GM19239 (cell line): ENCODE measurements at regions not wholly inside any gene's neighbourhood (a gene's known extent, or its start where the extent isn't known, plus 50 kb on each side); places are given as distances from the start of the nearest gene placed in this dataset.
"Not testable (repeated sequence)": the region's sequence is repeated elsewhere in the genome, so short reads cannot be mapped to it uniquely, and the experiment has no call there.

Source experiments
- DNase-seq: peaks from one replicate; pipeline ENCODE4 v3.0.0; 2011; ENCODE audit warnings: low spot score; ENCODE audit not compliant: insufficient read length
- FAIRE-seq: peaks from 2 replicates; lab custom pipeline; 2011; peaks lifted over from hg19 to GRCh38; lab: Jason Lieb, UNC

GRCh38 chr9:19920401-19920800 lies 131.6 kb upstream of the SLC24A2 start:
- FAIRE-seq (no peak), DNase-seq (no peak)

GRCh38 chr9:19918630-19919029 lies 129.8 kb upstream of the SLC24A2 start:
- FAIRE-seq (no peak), DNase-seq (no peak)

GRCh38 chr9:19914044-19914443 lies 125.2 kb upstream of the SLC24A2 start:
- FAIRE-seq, result no peak
- no peak for DNase-seq

GRCh38 chr9:19913151-19913550 lies 124.3 kb upstream of the SLC24A2 start:
- no peak for DNase-seq
- FAIRE-seq, result no peak

GRCh38 chr9:19903076-19903475 lies 114.2 kb upstream of the SLC24A2 start:
- FAIRE-seq (no peak), DNase-seq (no peak)

GRCh38 chr9:19901586-19901985 lies 112.7 kb upstream of the SLC24A2 start:
- FAIRE-seq (no peak), DNase-seq (no peak)

- DNase-seq, result no peak
- FAIRE-seq, result no peak
Measured at GRCh38 chr9:19896161-19896560, 107.3 kb upstream of the SLC24A2 start.

GRCh38 chr9:19895578-19895977 lies 106.7 kb upstream of the SLC24A2 start:
- not testable (repeated sequence) for FAIRE-seq, DNase-seq

GRCh38 chr9:19895006-19895405 lies 106.2 kb upstream of the SLC24A2 start:
- FAIRE-seq, result no peak

GRCh38 chr9:19885608-19886007 lies 96.8 kb upstream of the SLC24A2 start:
- no peak for FAIRE-seq
- no peak for DNase-seq

More at GRCh38 chr9:19895006-19895405, 106.2 kb upstream of the SLC24A2 start:
- no peak for DNase-seq

- FAIRE-seq, result no peak
- no peak for DNase-seq
Measured at GRCh38 chr9:19879062-19879461, 90.2 kb upstream of the SLC24A2 start.

GRCh38 chr9:19876569-19877316 lies 87.9 kb upstream of the SLC24A2 start:
- FAIRE-seq (no peak), DNase-seq (no peak)

GRCh38 chr9:19875291-19875920 lies 86.6 kb upstream of the SLC24A2 start:
- DNase-seq (no peak), FAIRE-seq (no peak)

GRCh38 chr9:19873188-19873587 lies 84.4 kb upstream of the SLC24A2 start:
- not testable (repeated sequence) for DNase-seq, FAIRE-seq

- DNase-seq, result no peak
- no peak for FAIRE-seq
Measured at GRCh38 chr9:19870988-19871387, 82.2 kb upstream of the SLC24A2 start.

GRCh38 chr9:19840953-19841352 lies 52.1 kb upstream of the SLC24A2 start:
- no peak for FAIRE-seq

More at GRCh38 chr9:19840953-19841352, 52.1 kb upstream of the SLC24A2 start:
- no peak for DNase-seq
